SH-SY5Y (cell line): ENCODE measurements at regions not wholly inside any gene's neighbourhood (a gene's known extent, or its start where the extent isn't known, plus 50 kb on each side); places are given as distances from the start of the nearest gene placed in this dataset.

Experiments
- GATA2 ChIP-seq: IDR thresholded peaks from 2 replicates; pipeline ENCODE4 v1.6.1; 2011; ENCODE audit warnings: mild to moderate bottlenecking, low read depth, low read length
- GATA3 ChIP-seq: IDR thresholded peaks from 2 replicates; pipeline ENCODE4 v1.6.1; 2011; ENCODE audit warnings: low read depth, mild to moderate bottlenecking, low read length, moderate library complexity

- no peak for TF ChIP-seq GATA2
- no peak for TF ChIP-seq GATA3
Measured at GRCh38 chr3:22199095-22199494, 448.1 kb upstream of the ZNF385D start.
